SK-MEL-5 (cell line): ENCODE measurements at regions not wholly inside any gene's neighbourhood (a gene's known extent, or its start where the extent isn't known, plus 50 kb on each side); places are given as distances from the start of the nearest gene placed in this dataset.
"Not testable (repeated sequence)": the region's sequence is repeated elsewhere in the genome, so short reads cannot be mapped to it uniquely, and the experiment has no call there.

Experiments
- DNase-seq: peaks from one replicate; pipeline ENCODE4 v3.0.0-alpha.2; 2016; ENCODE audit warnings: low read depth, low spot score
- in situ Hi-C: cut with HindIII; loops from 2 replicates; pipeline ENCODE4 v1.10.0; 2016; ENCODE audit warnings: low sequenced_read_pairs, high pct_unique_total_duplicates, low pct_unique_long_range_greater_than_20kb

DNA sequence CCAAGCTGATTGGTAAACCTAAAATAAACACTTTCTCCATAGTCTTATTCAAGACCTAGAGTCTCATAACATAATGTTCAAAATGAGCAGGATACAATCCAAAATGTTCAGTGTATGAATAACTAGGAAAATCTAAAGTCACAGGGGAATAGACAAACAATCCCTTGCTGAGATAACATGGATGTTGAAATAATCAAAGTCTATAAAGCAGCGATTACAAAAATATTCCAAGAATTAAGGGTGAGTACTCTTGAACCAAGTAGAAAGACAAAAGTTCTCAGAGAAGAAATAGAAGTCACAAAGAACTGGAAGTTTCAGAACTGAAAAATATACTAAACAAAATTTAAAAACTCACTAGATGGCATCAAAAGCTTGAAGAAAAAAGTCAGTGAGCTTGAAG, 561.0 kb downstream of the INSC start:
- in situ Hi-C loops = no loop called here
- peak; percentile 11 for DNase-seq

DNA sequence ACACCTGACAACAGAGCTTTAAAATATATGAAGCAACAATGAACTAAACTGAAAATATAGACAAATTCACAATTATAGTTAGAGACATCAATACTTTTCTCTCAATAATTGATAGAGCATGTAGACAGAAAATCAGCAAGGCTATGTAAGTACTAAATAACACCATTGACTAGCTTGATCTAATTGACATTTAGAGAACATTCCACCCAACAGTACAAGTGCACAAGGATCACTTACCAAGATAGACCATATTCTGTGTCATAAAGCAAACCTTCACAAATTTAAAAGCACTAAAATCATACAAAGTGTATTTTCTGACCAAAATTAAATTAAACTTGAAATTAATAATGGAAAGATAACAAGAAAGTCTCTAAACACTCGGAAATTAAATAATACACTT, 562.5 kb downstream of the INSC start:
- in situ Hi-C loops = no loop called here
- no peak for DNase-seq

- DNase-seq = no peak
- in situ Hi-C loops = no loop called here
These were observed 568.8 kb downstream of the INSC start for GRCh38 chr11:15683528-15683927.

DNA sequence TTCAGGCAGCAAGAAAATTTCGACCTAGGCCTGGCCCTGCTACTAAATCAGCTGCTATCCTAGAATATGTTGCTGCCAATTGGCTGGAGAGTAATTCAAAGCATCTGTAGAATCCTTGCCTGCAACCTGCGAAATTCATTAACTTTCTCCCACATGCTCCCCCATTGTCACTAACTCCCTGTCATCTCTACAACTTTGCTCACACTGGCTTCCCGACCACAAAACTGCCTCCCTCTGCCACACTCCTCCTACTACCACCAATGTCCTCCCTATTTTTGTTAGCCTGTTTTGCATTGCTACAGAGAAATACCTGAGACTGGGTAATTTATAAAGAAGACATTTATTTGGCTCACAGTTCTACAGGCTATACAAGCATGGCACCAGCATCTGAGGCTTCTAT, 570.6 kb downstream of the INSC start:
- in situ Hi-C loops = no loop called here
- no peak for DNase-seq

GRCh38 chr11:15686259-15686658, 571.5 kb downstream of the INSC start:
- in situ Hi-C loops, DNase-seq: not testable (repeated sequence)

DNA sequence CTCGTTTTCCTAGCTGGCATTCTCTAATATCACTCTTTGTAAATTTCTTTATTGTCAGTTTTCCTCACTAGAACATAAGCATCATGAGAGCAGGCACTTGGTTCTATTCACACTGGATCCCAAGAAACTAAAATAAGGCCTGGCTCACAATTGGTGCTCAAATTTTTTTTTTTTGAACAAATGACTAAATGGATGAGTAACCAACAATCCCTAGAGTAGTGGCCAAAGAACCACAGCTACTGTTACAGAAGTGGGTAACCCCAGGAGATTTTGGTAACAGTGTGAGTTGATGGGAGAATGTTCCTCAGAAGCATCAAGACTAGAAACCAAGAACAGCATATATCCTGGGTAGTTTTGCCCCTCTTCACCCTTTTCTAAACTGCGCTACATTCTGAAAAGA, 572.6 kb downstream of the INSC start:
- in situ Hi-C loops = no loop called here

DNA sequence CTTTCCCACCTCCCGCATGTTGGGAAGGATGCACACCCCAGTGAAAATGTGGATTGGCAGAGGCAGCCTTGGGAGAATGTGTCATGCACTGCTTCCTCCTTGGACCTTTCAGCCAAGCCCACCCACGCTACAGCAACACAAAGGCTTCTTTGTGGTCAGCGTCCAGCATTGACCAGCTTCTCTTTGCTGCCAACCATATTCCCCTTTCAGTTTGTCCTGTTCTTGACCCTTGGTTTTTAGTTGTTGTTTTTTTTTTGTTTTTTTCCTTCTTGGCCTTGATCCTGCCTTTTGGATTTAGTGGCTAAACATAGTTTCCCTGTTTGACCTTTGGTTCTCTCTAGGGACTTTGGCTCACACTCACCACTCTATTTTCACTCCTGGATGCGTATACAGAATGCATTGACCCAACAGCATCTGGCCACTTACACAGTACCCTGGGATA, 573.6 kb downstream of the INSC start:
- in situ Hi-C loops = no loop called here
- DNase-seq = peak; percentile 89

More for the DNA sequence above, 572.6 kb downstream of the INSC start:
- no peak for DNase-seq

DNA sequence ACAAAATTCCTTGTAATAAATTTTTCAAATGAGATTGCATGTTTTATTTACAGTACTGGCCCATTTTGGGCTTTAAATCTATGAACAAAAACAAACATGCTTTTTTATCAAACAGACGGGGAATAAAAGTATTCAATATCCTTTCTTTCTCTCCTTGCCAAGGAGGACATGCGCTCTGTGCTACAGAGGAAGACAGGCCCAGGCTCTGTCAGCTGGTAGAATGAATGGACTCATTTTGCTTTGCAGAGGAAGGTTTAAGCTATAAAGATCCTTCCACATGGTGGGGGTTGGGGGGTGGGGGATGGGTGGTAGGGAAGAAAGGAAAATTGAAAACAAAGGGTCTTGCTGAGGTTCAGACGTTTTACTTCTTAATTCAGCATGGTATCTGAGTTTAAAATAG, 575.6 kb downstream of the INSC start:
- in situ Hi-C loops = no loop called here
- DNase-seq = no peak

- in situ Hi-C loops = no loop called here
- DNase-seq = no peak
These were observed 578.0 kb downstream of the INSC start for GRCh38 chr11:15692739-15693138.

- in situ Hi-C loops = no loop called here
- no peak for DNase-seq
These were observed 580.5 kb downstream of the INSC start for GRCh38 chr11:15695096-15695721.

DNA sequence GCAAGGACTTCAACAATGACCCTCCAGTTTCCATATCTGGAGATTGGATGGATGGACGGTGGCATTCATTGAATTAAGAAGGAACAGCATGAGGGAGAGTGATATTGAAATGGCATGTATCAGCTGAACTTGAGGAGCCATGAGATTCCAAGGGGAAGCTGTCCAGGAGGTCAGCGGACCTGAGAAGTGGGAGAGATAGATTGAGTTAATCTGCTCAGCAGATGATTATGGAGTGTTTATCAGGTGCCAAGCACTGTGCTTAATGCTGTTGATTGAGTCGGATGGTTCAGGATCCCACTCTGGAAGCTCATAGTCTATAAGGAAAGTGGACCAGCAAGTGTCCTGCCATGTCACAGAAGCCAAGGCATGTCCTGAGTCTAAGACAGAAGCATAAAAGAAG, 581.3 kb downstream of the INSC start:
- DNase-seq = no peak
- in situ Hi-C loops = no loop called here

GRCh38 chr11:15697437-15698236, 582.9 kb downstream of the INSC start:
- no peak for DNase-seq
- in situ Hi-C loops = no loop called here

DNA sequence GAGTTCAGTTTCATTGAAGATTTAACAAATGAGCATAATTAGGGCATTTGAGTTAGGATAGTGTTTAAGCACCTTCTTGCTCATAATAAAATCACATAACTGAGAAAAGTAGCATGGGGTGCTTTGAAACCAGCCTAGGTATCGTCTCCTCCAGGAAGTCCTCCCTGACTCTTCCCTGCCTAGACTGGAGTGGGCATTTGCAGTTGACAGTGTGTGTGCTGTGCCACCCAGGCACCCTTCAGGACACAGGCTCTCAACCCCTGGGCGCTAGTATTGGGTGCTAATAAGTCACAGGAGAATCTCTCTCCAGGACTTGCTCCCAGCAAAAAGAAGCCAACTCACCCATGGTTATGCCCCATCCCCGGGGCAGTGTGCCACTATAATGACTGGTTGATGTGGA, 584.1 kb downstream of the INSC start:
- DNase-seq = no peak
- in situ Hi-C loops = no loop called here

- in situ Hi-C loops = no loop called here
- no peak for DNase-seq
These were observed 585.3 kb downstream of the INSC start for GRCh38 chr11:15699978-15700377.

- DNase-seq = no peak
- in situ Hi-C loops = no loop called here
These were observed 585.7 kb downstream of the INSC start for GRCh38 chr11:15700456-15700855.

- DNase-seq = no peak
- in situ Hi-C loops = no loop called here
These were observed 589.3 kb downstream of the INSC start for GRCh38 chr11:15704064-15704463.

- in situ Hi-C loops = no loop called here
- DNase-seq = no peak
These were observed 589.8 kb downstream of the INSC start for GRCh38 chr11:15704556-15704955.

DNA sequence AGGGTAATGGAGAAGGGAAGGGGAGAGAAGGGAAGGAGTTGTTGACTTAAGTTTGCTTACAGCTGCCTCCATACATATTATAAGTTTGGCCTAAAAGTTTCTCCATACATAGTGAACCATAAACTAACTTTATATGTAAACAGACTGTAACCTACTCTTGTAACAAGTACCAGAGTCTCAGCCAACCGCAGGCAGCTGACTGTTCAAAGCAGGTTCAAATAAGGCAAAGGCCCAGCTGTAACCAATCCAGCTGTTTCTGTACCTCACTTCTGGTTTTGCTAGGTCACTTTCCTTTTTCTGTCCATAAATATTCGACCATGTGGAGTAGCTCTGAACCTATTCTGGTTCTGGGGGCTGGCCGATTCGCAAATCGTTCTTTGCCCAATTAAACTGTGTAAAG, 591.2 kb downstream of the INSC start:
- no peak for DNase-seq
- in situ Hi-C loops = no loop called here

GRCh38 chr11:15707194-15707593, 592.5 kb downstream of the INSC start:
- in situ Hi-C loops = no loop called here
- DNase-seq = no peak
